22Rv1 (cell line): ENCODE measurements at regions not wholly inside any gene's neighbourhood (a gene's known extent, or its start where the extent isn't known, plus 50 kb on each side); places are given as distances from the start of the nearest gene placed in this dataset.

Experiments used
- CTCF ChIP-seq: fragments of 450-650 bp; IDR thresholded peaks from 2 replicates; pipeline ENCODE4 v1.5.1; 2017; ENCODE audit warnings: mild to moderate bottlenecking
- ZFX ChIP-seq: fragments of 450-650 bp; IDR thresholded peaks from 2 replicates; pipeline ENCODE4 v1.6.1; 2017; ENCODE audit warnings: antibody characterized with exemption, borderline replicate concordance

GRCh38 chr10:131751827-131752775 is 148.7 kb upstream of the PPP2R2D start:
- no peak for TF ChIP-seq CTCF
- TF ChIP-seq ZFX, result no peak
